DMS153 treated with DMSO at 0.1 percent for 48 hours (cell line): ENCODE measurements at regions not wholly inside any gene's neighbourhood (a gene's known extent, or its start where the extent isn't known, plus 50 kb on each side); places are given as distances from the start of the nearest gene placed in this dataset.
"Not testable (repeated sequence)": the region's sequence is repeated elsewhere in the genome, so short reads cannot be mapped to it uniquely, and the experiment has no call there.

Source experiments
- DNase-seq: peaks from one replicate; lab custom pipeline; 2025; ENCODE audit not compliant: unreplicated experiment; lab: John Stamatoyannopoulos, UW

- DNase-seq, result no peak
Observed at GRCh38 chr7:120131096-120131839, 141.7 kb upstream of the KCND2 start.

DNA sequence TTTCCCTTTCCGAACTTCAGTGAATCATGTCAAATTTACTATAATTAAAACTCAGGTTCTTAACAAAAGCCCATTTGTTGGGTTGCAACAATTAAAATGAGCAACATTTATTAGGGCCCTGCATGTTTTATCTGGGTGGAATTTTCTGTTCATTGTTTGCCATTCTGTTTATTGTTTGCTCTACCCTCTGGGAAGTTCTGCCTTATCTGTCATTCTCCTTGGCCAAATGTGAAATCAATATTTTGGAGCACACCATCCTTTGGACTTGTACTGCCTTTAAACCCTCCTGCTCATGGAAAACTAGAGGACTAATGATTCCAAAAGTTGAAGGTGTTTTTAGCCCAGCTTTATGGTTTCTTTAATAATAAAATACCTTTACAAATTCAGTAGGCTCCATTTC lies 134.5 kb upstream of the KCND2 start:
- DNase-seq, result no peak

DNA sequence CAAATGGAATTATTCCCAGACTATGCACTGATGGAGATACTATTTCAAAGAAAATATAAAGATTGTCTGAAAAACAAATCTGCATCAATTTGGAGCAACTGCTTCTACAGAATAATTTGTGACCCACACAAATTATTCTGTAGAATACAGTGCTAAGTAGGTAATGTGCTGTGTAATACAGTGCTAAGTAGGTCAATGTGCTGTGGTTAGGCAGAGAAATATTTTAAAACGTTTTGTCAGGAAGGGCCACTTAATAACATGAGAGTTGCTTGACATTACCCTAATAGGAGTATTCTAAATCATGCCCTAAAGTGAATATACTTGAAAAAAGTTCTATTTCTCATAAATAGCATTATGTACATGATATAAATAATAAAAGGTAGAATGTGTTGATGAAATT lies 116.5 kb upstream of the KCND2 start:
- no peak for DNase-seq

DNA sequence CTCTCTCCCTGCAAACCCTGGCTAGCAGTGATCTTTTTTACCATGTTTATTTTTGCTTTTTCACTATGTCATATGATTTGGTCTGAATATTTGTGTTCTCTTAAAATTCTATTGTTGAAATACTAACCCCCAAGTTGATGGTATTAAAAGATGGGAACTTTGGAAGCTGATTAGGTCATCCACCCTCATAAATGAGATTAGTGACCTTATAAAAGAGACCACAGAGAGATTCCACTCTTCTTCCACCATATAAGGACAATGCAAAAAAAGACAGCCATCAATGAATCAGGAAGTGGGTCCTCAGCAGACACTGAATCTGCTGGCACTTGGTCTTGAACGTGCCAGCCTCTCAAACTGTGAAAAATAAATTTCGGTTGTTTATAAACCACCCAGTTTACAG lies 112.8 kb upstream of the KCND2 start:
- no peak for DNase-seq

- no peak for DNase-seq
Observed at GRCh38 chr7:120163449-120163848, 109.5 kb upstream of the KCND2 start.

GRCh38 chr7:120165227-120165626 lies 107.7 kb upstream of the KCND2 start:
- no peak for DNase-seq

DNA sequence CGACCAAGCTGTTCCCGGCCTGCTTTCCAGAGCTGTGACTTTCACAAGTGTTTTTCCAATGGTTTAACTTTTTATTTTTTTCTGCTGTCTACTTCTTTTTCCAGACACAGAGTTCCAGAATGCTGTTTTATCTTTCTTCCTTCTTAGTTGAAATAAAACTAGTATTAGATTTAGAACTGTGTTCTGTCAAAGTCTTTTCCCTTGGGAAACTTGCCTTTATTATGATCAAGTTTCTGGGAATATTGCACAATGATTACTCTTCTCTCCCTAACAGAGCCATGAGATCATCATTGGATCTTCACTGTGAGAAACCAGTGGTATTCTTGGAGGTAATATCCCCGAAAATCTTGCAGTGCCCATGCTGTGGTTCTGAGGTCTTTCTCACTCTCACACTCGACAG lies 104.9 kb upstream of the KCND2 start:
- DNase-seq, result no peak

GRCh38 chr7:120169996-120170783 lies 102.8 kb upstream of the KCND2 start:
- DNase-seq, result no peak

GRCh38 chr7:120170834-120171233 lies 102.1 kb upstream of the KCND2 start:
- DNase-seq, result no peak

- no peak for DNase-seq
Observed at GRCh38 chr7:120171406-120171805, 101.6 kb upstream of the KCND2 start.

DNA sequence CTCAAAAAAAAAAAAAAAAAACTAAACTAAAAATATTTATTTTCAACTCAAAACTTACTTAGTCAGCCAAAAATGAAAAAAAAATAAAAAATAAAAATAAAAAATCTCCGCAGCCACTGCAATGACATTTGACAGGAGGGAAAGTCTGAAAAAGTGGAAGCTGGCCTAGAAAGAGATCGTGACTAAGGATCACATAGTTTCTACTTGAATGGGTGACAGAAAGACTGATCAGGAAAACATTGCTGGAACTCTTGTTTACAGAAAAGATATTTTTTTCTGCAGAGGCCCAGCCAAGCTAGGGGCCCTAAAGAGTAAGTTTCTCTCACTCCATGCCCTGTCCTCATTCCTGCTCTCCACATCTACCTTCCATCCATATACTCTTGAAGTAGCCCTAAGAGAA lies 92.8 kb upstream of the KCND2 start:
- no peak for DNase-seq

DNA sequence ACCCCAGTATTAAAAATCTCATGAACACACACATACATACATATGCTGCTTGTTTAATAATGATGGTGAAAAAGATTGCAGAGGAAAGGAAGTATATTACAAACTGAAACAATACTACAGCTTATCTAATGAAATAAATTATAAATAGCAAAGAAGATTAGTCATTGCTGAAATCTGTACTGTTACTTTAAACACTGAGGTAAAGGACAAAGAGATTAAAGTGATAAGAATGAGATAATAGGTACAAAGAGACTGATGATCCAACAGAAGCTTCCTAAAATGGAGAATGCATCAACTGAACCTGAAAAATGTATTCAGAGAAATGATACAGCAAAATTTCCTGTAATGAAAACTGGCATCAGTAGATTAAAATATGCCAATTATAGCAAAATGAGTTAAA lies 91.5 kb upstream of the KCND2 start:
- no peak for DNase-seq

GRCh38 chr7:120184866-120185265 lies 88.1 kb upstream of the KCND2 start:
- no peak for DNase-seq

DNA sequence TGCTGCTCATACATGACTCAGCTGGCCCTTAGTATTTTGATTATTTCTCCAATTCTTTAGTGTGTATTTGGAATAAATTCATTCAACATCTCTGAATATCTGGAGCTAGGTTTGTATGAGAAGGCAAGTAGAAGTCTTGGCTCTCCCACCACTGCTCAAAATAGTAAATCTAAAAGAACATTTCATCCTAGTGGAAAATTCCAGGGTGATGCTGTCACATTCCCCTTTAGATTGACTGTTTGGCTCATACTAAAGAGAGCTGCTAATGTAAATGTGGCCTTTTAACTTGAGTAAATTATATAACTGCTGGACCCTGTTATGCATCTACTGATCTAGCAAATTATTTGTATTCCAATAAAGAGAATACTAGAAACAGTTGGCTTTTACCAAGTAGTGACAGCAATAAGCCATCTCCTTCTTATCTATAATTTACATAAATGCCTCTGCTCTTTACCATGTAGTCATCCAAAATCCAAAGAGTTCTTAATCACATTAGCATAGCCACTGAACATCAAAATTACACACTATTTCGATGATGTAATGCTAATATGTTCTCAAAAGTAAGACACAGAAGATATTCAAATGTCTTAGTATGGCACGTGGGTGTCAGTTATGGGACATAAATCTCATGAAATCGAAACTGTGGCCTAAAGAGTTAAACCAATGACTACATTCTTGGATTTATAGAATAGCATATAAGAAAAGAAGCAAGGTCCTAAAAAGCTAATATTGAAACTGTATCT lies 86.9 kb upstream of the KCND2 start:
- DNase-seq, result no peak

GRCh38 chr7:120186688-120187087 lies 86.3 kb upstream of the KCND2 start:
- no peak for DNase-seq

GRCh38 chr7:120189623-120190022 lies 83.4 kb upstream of the KCND2 start:
- no peak for DNase-seq

DNA sequence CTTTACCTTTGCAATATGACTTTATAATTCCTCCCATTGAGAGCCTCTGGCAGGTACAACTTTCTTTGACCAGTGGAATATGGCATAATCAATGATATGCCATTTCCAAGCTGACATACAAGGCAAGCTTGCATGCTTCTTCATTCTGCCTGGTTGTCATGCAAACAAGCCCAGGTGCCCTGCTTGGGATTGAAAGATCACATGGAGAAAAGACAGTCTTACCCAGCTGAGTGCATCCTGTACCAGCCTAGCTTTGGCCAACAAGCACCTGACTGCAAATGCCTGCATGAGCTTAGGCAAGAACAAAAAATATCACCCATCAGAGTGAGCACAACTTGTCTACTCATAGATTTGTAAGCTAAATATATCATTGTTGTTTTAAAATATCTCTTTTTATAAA lies 82.9 kb upstream of the KCND2 start:
- no peak for DNase-seq

- no peak for DNase-seq
Observed at GRCh38 chr7:120190566-120190965, 82.4 kb upstream of the KCND2 start.

DNA sequence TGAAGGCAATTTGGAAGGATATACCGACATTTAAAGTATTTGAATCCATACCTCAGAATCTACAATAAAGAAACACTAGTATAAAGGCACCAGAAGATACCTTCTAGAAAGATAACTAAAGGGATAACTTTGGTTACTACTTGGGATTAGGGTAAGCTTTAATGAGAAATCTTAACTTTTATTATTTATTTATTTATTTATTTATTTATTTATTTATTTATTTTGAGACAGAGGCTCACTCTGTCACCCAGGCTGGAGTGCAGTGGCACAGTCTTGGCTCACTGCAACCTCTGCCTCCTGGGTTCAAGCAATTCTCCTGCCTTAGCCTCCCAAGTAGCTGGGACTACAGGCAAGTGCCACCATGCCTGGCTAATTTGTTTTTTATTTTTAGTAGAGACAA lies 81.6 kb upstream of the KCND2 start:
- DNase-seq, result not testable (repeated sequence)

GRCh38 chr7:120201290-120201689 lies 71.7 kb upstream of the KCND2 start:
- no peak for DNase-seq

DNA sequence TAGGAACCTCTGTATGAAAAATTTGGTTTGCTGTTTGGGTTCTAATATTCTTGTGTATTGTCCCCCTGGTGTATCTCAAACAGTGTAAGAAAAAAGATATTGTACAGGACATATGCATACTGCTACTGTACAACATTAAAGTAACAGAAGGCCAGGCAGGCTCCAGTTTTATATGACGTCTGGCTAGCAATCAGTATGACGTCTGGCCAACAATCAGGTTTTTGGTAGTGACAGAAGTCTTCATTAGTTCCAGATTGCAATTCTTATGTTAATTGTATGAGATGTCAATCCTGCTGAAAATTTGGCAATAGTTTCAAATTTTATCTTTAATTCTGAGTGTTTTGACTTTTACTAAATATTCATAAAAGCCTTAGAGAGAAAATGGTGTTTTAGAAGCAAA lies 67.9 kb upstream of the KCND2 start:
- no peak for DNase-seq

- DNase-seq, result no peak
Observed at GRCh38 chr7:120207037-120207436, 65.9 kb upstream of the KCND2 start.
